DOHH2 (cell line): ENCODE measurements at regions not wholly inside any gene's neighbourhood (a gene's known extent, or its start where the extent isn't known, plus 50 kb on each side); places are given as distances from the start of the nearest gene placed in this dataset.

Source experiments
- CTCF ChIP-seq: fragments of 200-600 bp; sonication (generic); IDR thresholded peaks from one replicate; pipeline ENCODE4 v1.5.1; 2014; ENCODE audit warnings: antibody characterized with exemption, mild to moderate bottlenecking, low read depth, low read length; ENCODE audit not compliant: poor library complexity, severe bottlenecking
- EZH2phosphoT487 ChIP-seq: fragments of 200-600 bp; sonication (generic); IDR thresholded peaks from 2 replicates; pipeline ENCODE4 v1.6.1; 2017; ENCODE audit warnings: borderline replicate concordance, mild to moderate bottlenecking, antibody characterized with exemption, low read length, moderate library complexity, mixed read lengths

GRCh38 chr10:5311617-5312016 is 53.1 kb upstream of the UCN3 start:
- TF ChIP-seq CTCF (no peak), EZH2phosphoT487 (no peak)
